ENCODE measurements at regions not wholly inside any gene's neighbourhood (a gene's known extent, or its start where the extent isn't known, plus 50 kb on each side); places are given as distances from the start of the nearest gene placed in this dataset.

GRCh38 chr1:221940631-221941030, 198.7 kb upstream of the DUSP10 start:
- DNase-seq, result no peak

- DNase-seq, result no peak
These were observed 197.7 kb upstream of the DUSP10 start for GRCh38 chr1:221939607-221940006.

- DNase-seq, result no peak
These were observed 195.5 kb upstream of the DUSP10 start for GRCh38 chr1:221937155-221937953.

GRCh38 chr1:221933814-221934213, 191.9 kb upstream of the DUSP10 start:
- DNase-seq, result no peak

- DNase-seq, result no peak
These were observed 184.6 kb upstream of the DUSP10 start for GRCh38 chr1:221926441-221926840.

GRCh38 chr1:221925947-221926346, 184.1 kb upstream of the DUSP10 start:
- DNase-seq, result no peak

GRCh38 chr1:221923929-221924598, 182.2 kb upstream of the DUSP10 start:
- DNase-seq, result no peak

GRCh38 chr1:221921936-221922335, 180.0 kb upstream of the DUSP10 start:
- DNase-seq, result no peak

- DNase-seq, result no peak
These were observed 177.9 kb upstream of the DUSP10 start for GRCh38 chr1:221919743-221920142.

GRCh38 chr1:221919341-221919740, 177.5 kb upstream of the DUSP10 start:
- no peak for DNase-seq

- DNase-seq, result no peak
These were observed 174.3 kb upstream of the DUSP10 start for GRCh38 chr1:221916176-221916575.

GRCh38 chr1:221915764-221916163, 173.9 kb upstream of the DUSP10 start:
- no peak for DNase-seq

- no peak for DNase-seq
These were observed 171.5 kb upstream of the DUSP10 start for GRCh38 chr1:221913351-221913892.

GRCh38 chr1:221912230-221912629, 170.3 kb upstream of the DUSP10 start:
- DNase-seq, result no peak

- DNase-seq, result no peak
These were observed 169.8 kb upstream of the DUSP10 start for GRCh38 chr1:221911714-221912113.

GRCh38 chr1:221910222-221910621, 168.3 kb upstream of the DUSP10 start:
- no peak for DNase-seq

GRCh38 chr1:221908573-221908972, 166.7 kb upstream of the DUSP10 start:
- no peak for DNase-seq

- DNase-seq, result no peak
These were observed 165.5 kb upstream of the DUSP10 start for GRCh38 chr1:221907166-221907932.

- DNase-seq, result no peak
These were observed 163.9 kb upstream of the DUSP10 start for GRCh38 chr1:221905802-221906201.

GRCh38 chr1:221904319-221904718, 162.4 kb upstream of the DUSP10 start:
- DNase-seq, result no peak

GRCh38 chr1:221903594-221903993, 161.7 kb upstream of the DUSP10 start:
- DNase-seq, result no peak

GRCh38 chr1:221902961-221903360, 161.1 kb upstream of the DUSP10 start:
- no peak for DNase-seq

- DNase-seq, result no peak
These were observed 158.8 kb upstream of the DUSP10 start for GRCh38 chr1:221900678-221901077.
